Smooth muscle cell (in vitro differentiated cells): ENCODE measurements at regions not wholly inside any gene's neighbourhood (a gene's known extent, or its start where the extent isn't known, plus 50 kb on each side); places are given as distances from the start of the nearest gene placed in this dataset.

Experiments
- DNase-seq: peaks from one replicate; lab custom pipeline; 2025; ENCODE audit not compliant: unreplicated experiment; lab: John Stamatoyannopoulos, UW
- H2AFZ ChIP-seq: fragments of 200-600 bp; sonication (generic); 2 replicates; pipeline ENCODE4 v1.6.0; 2016; ENCODE audit warnings: antibody characterized with exemption, low read depth, mild to moderate bottlenecking
- H3F3A ChIP-seq: fragments of 200-600 bp; sonication (generic); 2 replicates; pipeline ENCODE4 v1.6.0; 2017; ENCODE audit warnings: antibody characterized with exemption, low read depth
- H3K27ac ChIP-seq: fragments of 200-600 bp; sonication (generic); 2 replicates; pipeline ENCODE4 v1.5.1; 2016; ENCODE audit warnings: low read depth, mild to moderate bottlenecking
- H3K27me3 ChIP-seq: fragments of 200-600 bp; sonication (generic); 2 replicates; pipeline ENCODE4 v1.6.1; 2016; ENCODE audit warnings: low read depth, mild to moderate bottlenecking
- H3K36me3 ChIP-seq: fragments of 200-600 bp; sonication (generic); 2 replicates; pipeline ENCODE4 v1.5.1; 2016; ENCODE audit warnings: low read depth
- H3K4me1 ChIP-seq: fragments of 200-600 bp; sonication (generic); 2 replicates; pipeline ENCODE4 v1.5.1; 2016; ENCODE audit warnings: low read depth
- H3K4me2 ChIP-seq: fragments of 200-600 bp; sonication (generic); 2 replicates; pipeline ENCODE4 v1.6.0; 2016; ENCODE audit warnings: mild to moderate bottlenecking
- H3K4me3 ChIP-seq: fragments of 200-600 bp; sonication (generic); 2 replicates; pipeline ENCODE4 v1.5.1; 2016; ENCODE audit warnings: mild to moderate bottlenecking
- H3K79me2 ChIP-seq: fragments of 200-600 bp; sonication (generic); 2 replicates; pipeline ENCODE4 v1.6.0; 2016; ENCODE audit warnings: low read depth, mild to moderate bottlenecking
- H3K9ac ChIP-seq: fragments of 200-600 bp; sonication (generic); 2 replicates; pipeline ENCODE4 v1.6.0; 2016; ENCODE audit warnings: low read depth
- H3K9me3 ChIP-seq: fragments of 200-600 bp; sonication (generic); replicated peaks from 2 replicates; pipeline ENCODE4 v1.5.1; 2016; ENCODE audit warnings: low read depth
- H4K20me1 ChIP-seq: fragments of 200-600 bp; sonication (generic); 2 replicates; pipeline ENCODE4 v1.6.0; 2016; ENCODE audit warnings: low read depth
- WGBS: methylation state at CpG from one replicate; pipeline ENCODE4 v1.1.7; 2016; ENCODE audit warnings: low lambda C conversion rate; 5-methylcytosine and 5-hydroxymethylcytosine counted together
- TF ChIP-seq, protein P1 (sequence below): fragments of 200-600 bp; sonication (generic); IDR thresholded peaks from 2 replicates; pipeline ENCODE4 v1.5.1; 2017; ENCODE audit warnings: borderline replicate concordance, mild to moderate bottlenecking, antibody characterized with exemption; ENCODE audit not compliant: insufficient read depth, poor library complexity, severe bottlenecking

- no peak overlapping the region for H3K4me3 ChIP-seq
- no peaks in the 10 kb centered on the region for H3K9me3 ChIP-seq
- no peaks in the 10 kb centered on the region for H3K4me1 ChIP-seq
- H3K36me3 ChIP-seq, result no peaks in the 10 kb centered on the region
- H3K9ac ChIP-seq, result no peak overlapping the region
- no peak overlapping the region for H3K4me2 ChIP-seq
- H3K27me3 ChIP-seq, result no peaks in the 10 kb centered on the region
- H4K20me1 ChIP-seq, result peaks cover 86% of the 10 kb centered on the region
- DNase-seq, result no peak
- TF ChIP-seq, protein P1, sequence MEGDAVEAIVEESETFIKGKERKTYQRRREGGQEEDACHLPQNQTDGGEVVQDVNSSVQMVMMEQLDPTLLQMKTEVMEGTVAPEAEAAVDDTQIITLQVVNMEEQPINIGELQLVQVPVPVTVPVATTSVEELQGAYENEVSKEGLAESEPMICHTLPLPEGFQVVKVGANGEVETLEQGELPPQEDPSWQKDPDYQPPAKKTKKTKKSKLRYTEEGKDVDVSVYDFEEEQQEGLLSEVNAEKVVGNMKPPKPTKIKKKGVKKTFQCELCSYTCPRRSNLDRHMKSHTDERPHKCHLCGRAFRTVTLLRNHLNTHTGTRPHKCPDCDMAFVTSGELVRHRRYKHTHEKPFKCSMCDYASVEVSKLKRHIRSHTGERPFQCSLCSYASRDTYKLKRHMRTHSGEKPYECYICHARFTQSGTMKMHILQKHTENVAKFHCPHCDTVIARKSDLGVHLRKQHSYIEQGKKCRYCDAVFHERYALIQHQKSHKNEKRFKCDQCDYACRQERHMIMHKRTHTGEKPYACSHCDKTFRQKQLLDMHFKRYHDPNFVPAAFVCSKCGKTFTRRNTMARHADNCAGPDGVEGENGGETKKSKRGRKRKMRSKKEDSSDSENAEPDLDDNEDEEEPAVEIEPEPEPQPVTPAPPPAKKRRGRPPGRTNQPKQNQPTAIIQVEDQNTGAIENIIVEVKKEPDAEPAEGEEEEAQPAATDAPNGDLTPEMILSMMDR, result no peak
- no peaks in the 10 kb centered on the region for H3F3A ChIP-seq
- no peak overlapping the region for H2AFZ ChIP-seq
- H3K27ac ChIP-seq, result peak overlapping the region; percentile 20
- 90% methylated on average over 1 of the region's 1 CpG for WGBS
- H3K79me2 ChIP-seq, result peaks cover 87% of the 10 kb centered on the region
These were observed 479.7 kb upstream of the RGS6 start for GRCh38 chr14:71452539-71452938.

GRCh38 chr14:71452987-71453386 lies 479.2 kb upstream of the RGS6 start:
- Histone ChIP-seq H3K27ac (peak overlapping the region; percentile 20), H3K27me3 (no peaks in the 10 kb centered on the region), H3K4me2 (no peak overlapping the region), H3F3A (no peaks in the 10 kb centered on the region), H3K79me2 (peaks cover 87% of the 10 kb centered on the region), H4K20me1 (peaks cover 86% of the 10 kb centered on the region), H2AFZ (no peak overlapping the region), H3K4me3 (no peak overlapping the region), H3K9me3 (no peaks in the 10 kb centered on the region), H3K36me3 (no peaks in the 10 kb centered on the region), H3K4me1 (no peaks in the 10 kb centered on the region), H3K9ac (no peak overlapping the region)
- WGBS, result 95% methylated on average over 3 of the region's 3 CpGs
- TF ChIP-seq, protein P1, result no peak
- DNase-seq, result no peak

- peaks cover 86% of the 10 kb centered on the region for H4K20me1 ChIP-seq
- no peak for DNase-seq
- WGBS, result 73% methylated on average over 2 of the region's 2 CpGs
- H3K36me3 ChIP-seq, result no peaks in the 10 kb centered on the region
- no peak overlapping the region for H3K9ac ChIP-seq
- H3K4me2 ChIP-seq, result no peak overlapping the region
- no peaks in the 10 kb centered on the region for H3F3A ChIP-seq
- no peak overlapping the region for H2AFZ ChIP-seq
- TF ChIP-seq, protein P1, result no peak
- H3K27me3 ChIP-seq, result no peaks in the 10 kb centered on the region
- H3K79me2 ChIP-seq, result peaks cover 87% of the 10 kb centered on the region
- H3K27ac ChIP-seq, result no peak overlapping the region
- H3K4me3 ChIP-seq, result no peak overlapping the region
- no peaks in the 10 kb centered on the region for H3K9me3 ChIP-seq
- no peaks in the 10 kb centered on the region for H3K4me1 ChIP-seq
These were observed 478.2 kb upstream of the RGS6 start for GRCh38 chr14:71454010-71454409.

GRCh38 chr14:71454513-71455332 lies 477.5 kb upstream of the RGS6 start:
- no peaks in the 10 kb centered on the region for H3K36me3 ChIP-seq
- H3F3A ChIP-seq, result no peaks in the 10 kb centered on the region
- no peak overlapping the region for H2AFZ ChIP-seq
- no peaks in the 10 kb centered on the region for H3K4me1 ChIP-seq
- H3K27me3 ChIP-seq, result no peaks in the 10 kb centered on the region
- peaks cover 81% of the 10 kb centered on the region for H4K20me1 ChIP-seq
- H3K27ac ChIP-seq, result no peak overlapping the region
- H3K9me3 ChIP-seq, result no peaks in the 10 kb centered on the region
- TF ChIP-seq, protein P1, result no peak
- no peak overlapping the region for H3K9ac ChIP-seq
- H3K79me2 ChIP-seq, result peaks cover 91% of the 10 kb centered on the region
- H3K4me3 ChIP-seq, result no peak overlapping the region
- H3K4me2 ChIP-seq, result no peak overlapping the region
- no peak for DNase-seq
- WGBS, result 90% methylated on average over 6 of the region's 6 CpGs
